GM12873 (cell line): ENCODE measurements at regions not wholly inside any gene's neighbourhood (a gene's known extent, or its start where the extent isn't known, plus 50 kb on each side); places are given as distances from the start of the nearest gene placed in this dataset.

Experiments used
- TF ChIP-seq, protein P1 (sequence below): IDR thresholded peaks from 2 replicates; pipeline ENCODE4 v1.5.1; 2012; ENCODE audit warnings: low read depth, mild to moderate bottlenecking, moderate library complexity, low read length, control low read depth; ENCODE audit not compliant: insufficient read depth; ENCODE audit errors: missing control alignments

DNA sequence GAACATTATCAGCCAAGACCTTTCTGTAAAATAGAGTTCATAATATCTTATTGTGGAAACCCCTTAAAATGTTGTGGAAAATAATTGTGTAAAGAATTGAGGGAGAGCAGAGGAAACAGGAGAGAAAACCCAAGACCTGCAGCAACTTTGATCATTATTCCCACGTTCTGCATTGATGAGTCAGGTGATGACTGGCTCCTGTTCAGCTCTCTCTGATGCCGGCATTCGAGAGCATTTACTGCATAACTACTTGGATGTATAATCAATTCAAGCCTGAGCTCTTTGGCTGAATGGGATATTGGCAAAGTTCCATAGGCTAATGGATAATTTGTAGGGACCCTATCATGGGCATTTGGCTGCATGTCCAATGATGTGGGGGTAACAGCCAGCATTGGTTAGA is 176.3 kb upstream of the ARID2 start:
- TF ChIP-seq, protein P1, sequence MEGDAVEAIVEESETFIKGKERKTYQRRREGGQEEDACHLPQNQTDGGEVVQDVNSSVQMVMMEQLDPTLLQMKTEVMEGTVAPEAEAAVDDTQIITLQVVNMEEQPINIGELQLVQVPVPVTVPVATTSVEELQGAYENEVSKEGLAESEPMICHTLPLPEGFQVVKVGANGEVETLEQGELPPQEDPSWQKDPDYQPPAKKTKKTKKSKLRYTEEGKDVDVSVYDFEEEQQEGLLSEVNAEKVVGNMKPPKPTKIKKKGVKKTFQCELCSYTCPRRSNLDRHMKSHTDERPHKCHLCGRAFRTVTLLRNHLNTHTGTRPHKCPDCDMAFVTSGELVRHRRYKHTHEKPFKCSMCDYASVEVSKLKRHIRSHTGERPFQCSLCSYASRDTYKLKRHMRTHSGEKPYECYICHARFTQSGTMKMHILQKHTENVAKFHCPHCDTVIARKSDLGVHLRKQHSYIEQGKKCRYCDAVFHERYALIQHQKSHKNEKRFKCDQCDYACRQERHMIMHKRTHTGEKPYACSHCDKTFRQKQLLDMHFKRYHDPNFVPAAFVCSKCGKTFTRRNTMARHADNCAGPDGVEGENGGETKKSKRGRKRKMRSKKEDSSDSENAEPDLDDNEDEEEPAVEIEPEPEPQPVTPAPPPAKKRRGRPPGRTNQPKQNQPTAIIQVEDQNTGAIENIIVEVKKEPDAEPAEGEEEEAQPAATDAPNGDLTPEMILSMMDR = no peak

DNA sequence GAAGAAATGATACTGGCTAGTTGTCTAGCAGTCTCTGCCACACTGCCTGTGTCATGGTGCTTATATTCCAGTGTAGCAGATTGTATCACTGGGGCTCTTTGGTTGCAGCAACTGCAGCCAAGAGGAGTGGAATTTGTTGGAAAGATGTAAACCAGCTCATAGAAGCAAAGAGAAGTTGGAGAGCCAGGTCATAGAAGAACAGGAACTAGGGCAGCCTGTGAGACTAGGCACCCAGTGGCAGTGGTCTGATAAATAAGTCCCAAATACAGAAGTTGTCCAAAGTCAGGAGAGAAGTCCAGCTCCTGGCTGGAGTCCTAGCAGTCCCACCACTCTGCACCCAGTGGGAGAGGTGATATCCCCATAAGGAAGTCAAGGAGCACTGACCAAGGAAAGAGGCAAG is 172.5 kb upstream of the ARID2 start:
- TF ChIP-seq, protein P1 = no peak

GRCh38 chr12:45558353-45558752 is 171.2 kb upstream of the ARID2 start:
- TF ChIP-seq, protein P1 = no peak

- TF ChIP-seq, protein P1 = no peak
Measured at GRCh38 chr12:45559537-45559936, 170.0 kb upstream of the ARID2 start.

DNA sequence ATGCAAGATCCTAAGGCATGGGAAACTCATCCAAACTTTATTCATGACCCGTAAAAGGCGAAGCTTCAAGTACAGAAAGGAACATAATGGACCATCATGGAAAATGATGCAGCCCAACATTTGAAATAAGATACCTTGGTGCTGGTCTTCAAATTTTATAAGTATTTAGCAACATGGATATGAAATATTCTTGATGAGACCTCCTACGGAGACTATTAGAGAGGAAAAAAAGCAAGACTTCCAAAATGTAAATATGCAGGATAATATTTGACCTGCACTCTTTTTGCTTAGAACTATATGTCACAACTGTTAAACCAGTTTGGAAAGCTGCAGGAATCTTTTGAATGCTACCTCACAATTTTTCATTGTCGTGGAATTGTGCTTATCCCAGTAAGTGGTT is 168.8 kb upstream of the ARID2 start:
- TF ChIP-seq, protein P1 = no peak

DNA sequence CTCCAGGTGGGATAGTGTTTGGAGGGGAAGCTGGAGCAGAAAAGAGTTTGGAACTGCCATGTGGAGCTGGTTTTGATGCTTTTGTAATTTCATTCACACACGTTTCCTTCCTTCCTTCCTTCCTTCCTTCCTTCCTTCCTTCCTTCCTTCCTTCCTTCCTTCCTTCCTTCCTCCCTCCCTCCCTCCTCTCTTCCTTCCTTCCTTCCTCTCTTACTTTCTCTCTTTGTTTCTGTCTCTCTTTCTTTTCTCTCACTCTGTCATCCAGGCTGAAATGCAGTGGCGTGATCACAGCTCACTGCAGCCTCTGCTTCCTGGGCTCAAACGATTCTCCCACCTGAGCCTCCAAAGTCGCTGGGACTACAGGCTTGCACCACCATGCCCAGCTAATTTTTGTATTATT is 168.0 kb upstream of the ARID2 start:
- TF ChIP-seq, protein P1 = no peak

- TF ChIP-seq, protein P1 = no peak
Measured at GRCh38 chr12:45565590-45565989, 163.9 kb upstream of the ARID2 start.
